H1 (cell line): ENCODE measurements at regions not wholly inside any gene's neighbourhood (a gene's known extent, or its start where the extent isn't known, plus 50 kb on each side); places are given as distances from the start of the nearest gene placed in this dataset.

Experiments used
- BRCA1 ChIP-seq: IDR thresholded peaks from 2 replicates; pipeline ENCODE4 v1.6.1; 2012; ENCODE audit warnings: low read depth, low read length, improper control_type of control experiment
- EZH2 ChIP-seq: fragments of 200-600 bp; sonication (generic); IDR thresholded peaks from 2 replicates; pipeline ENCODE4 v1.7.1; 2012; ENCODE audit warnings: low read depth, mild to moderate bottlenecking, moderate library complexity, low read length, inconsistent platforms; ENCODE audit not compliant: severe bottlenecking
- HDAC2 ChIP-seq, 2 experiments: fragments of 300-600 bp in 1 of 2; sonication (generic) in 1 of 2; IDR thresholded peaks; 2 replicates each; pipeline ENCODE4 v1.6.1; 2011 to 2012; ENCODE audit warnings: low read depth in 2 of 2, low read length in 2 of 2, mild to moderate bottlenecking in 2 of 2, moderate library complexity in 2 of 2, borderline replicate concordance in 1 of 2, inconsistent platforms in 1 of 2
- JUND ChIP-seq: IDR thresholded peaks from 2 replicates; pipeline ENCODE4 v1.6.1; 2011; ENCODE audit warnings: mild to moderate bottlenecking, improper control_type of control experiment, low read length
- PHF8 ChIP-seq: fragments of 200-600 bp; sonication (generic); conservative IDR thresholded peaks from 2 replicates; pipeline ENCODE4 v1.7.1; 2012; ENCODE audit warnings: low read depth, mild to moderate bottlenecking, inconsistent platforms, low read length, moderate library complexity
- POLR2AphosphoS5 ChIP-seq: IDR thresholded peaks from 2 replicates; pipeline ENCODE4 v1.6.1; 2011; ENCODE audit warnings: low read depth, low read length
- SIRT6 ChIP-seq: IDR thresholded peaks from one replicate; pipeline ENCODE4 v1.7.1; 2012; ENCODE audit warnings: low read length, inconsistent platforms
- USF2 ChIP-seq: IDR thresholded peaks from 2 replicates; pipeline ENCODE4 v1.6.1; 2011; ENCODE audit warnings: low read length, improper control_type of control experiment

GRCh38 chr2:236499691-236500578 is 69.7 kb upstream of the ACKR3 start (continued):
- no peak for TF ChIP-seq USF2
- TF ChIP-seq EZH2 = no peak
- TF ChIP-seq JUND = no peak
- TF ChIP-seq BRCA1 = no peak
- no peak for TF ChIP-seq HDAC2 (IDR thresholded peaks at IDR 0.05; ENCODE audit: borderline replicate concordance in 1 of 2, low read depth in 2 of 2, low read length in 2 of 2)
- no peak for TF ChIP-seq PHF8
- no peak for TF ChIP-seq POLR2AphosphoS5
- no peak for TF ChIP-seq SIRT6
- TF ChIP-seq, all 59 proteins: peak for 0
